ENCODE measurements at regions not wholly inside any gene's neighbourhood (a gene's known extent, or its start where the extent isn't known, plus 50 kb on each side); places are given as distances from the start of the nearest gene placed in this dataset.

DNA sequence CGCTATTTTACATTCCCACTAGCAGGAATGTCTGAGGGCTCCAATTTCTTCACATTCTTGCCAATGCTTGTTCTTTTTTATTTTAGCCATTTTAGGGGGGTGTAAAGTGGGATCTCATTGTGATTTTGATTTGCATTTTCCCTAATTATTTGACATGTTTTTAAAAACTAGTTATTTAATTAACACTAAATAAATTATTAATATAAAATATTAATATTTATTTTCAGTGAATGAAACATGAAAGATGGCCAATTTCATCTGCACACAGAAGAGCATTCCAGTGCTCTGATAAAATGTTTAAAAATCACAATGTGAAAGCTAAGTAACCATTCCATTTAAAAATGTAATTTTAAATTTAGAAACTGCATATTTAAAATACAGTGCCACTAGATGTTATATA is 322.2 kb upstream of the ZNF521 start:
- Histone ChIP-seq H3K4me1 (ENCODE audit: control insufficient read depth, insufficient read depth, low read length, poor library complexity, severe bottlenecking) (no peaks in the 10 kb centered on the region), H3K27ac (ENCODE audit: insufficient read depth, low read length, poor library complexity, severe bottlenecking) (no peak overlapping the region), H3K9me3 (ENCODE audit: control insufficient read depth, low read length) (no peaks in the 10 kb centered on the region), H3K4me3 (ENCODE audit: insufficient read depth, low read depth, low read length, poor library complexity, severe bottlenecking) (no peak overlapping the region), H3K27me3 (replicated peaks; ENCODE audit: control insufficient read depth, insufficient read depth, low read length, poor library complexity, severe bottlenecking) (no peaks in the 10 kb centered on the region), H3K36me3 (ENCODE audit: control insufficient read depth, insufficient read depth, low read length) (no peaks in the 10 kb centered on the region)
- no peak for DNase-seq

DNA sequence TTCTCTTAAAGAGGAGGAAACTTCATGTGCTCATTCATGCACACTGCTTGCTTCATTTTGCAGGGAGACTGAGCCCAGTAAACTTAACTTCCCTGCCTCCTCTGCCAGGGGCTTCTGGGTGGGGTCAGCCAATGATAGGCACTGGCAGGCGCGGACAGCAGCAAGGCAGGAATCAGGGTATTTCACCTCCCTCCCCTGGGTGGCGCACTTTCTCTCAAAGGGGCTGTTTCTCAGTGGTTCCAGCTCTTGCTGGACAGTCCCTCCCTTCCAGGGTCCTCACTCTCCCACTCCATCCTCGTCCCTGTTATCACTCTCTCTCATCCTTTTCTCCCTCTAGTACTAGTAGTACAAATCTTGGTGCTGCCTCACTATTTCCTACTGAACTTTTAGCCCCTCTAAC is 320.5 kb upstream of the ZNF521 start:
- no peaks in the 10 kb centered on the region for H3K36me3 ChIP-seq (ENCODE audit: control insufficient read depth, insufficient read depth, low read length)
- no peak overlapping the region for H3K4me3 ChIP-seq (ENCODE audit: insufficient read depth, low read depth, low read length, poor library complexity, severe bottlenecking)
- H3K27ac ChIP-seq (ENCODE audit: insufficient read depth, low read length, poor library complexity, severe bottlenecking), result no peak overlapping the region
- H3K4me1 ChIP-seq (ENCODE audit: control insufficient read depth, insufficient read depth, low read length, poor library complexity, severe bottlenecking), result no peaks in the 10 kb centered on the region
- DNase-seq, result no peak
- H3K27me3 ChIP-seq (replicated peaks; ENCODE audit: control insufficient read depth, insufficient read depth, low read length, poor library complexity, severe bottlenecking), result no peaks in the 10 kb centered on the region
- H3K9me3 ChIP-seq (ENCODE audit: control insufficient read depth, low read length), result no peaks in the 10 kb centered on the region

DNA sequence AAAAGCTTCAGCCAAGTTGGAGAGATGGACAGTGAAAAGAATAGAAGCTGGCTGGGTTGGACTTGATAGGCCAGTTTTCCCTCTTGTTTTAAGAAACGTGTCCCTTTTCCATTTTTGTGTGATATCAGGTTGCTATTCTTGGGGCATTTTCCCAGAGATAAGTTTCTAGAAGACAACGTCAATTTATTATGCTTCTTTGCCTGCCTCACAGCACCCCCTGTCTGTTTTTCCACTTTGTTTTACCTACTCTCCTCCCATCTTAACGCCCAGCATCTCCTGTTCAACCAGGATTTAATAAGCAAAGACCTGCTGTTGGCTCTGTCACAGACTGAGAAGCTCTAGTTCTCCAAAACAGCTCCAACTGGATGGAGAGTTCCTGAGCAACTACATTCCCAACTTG is 317.8 kb upstream of the ZNF521 start:
- Histone ChIP-seq H3K4me1 (ENCODE audit: control insufficient read depth, insufficient read depth, low read length, poor library complexity, severe bottlenecking) (no peaks in the 10 kb centered on the region), H3K27me3 (replicated peaks; ENCODE audit: control insufficient read depth, insufficient read depth, low read length, poor library complexity, severe bottlenecking) (no peaks in the 10 kb centered on the region), H3K9me3 (ENCODE audit: control insufficient read depth, low read length) (no peaks in the 10 kb centered on the region), H3K4me3 (ENCODE audit: insufficient read depth, low read depth, low read length, poor library complexity, severe bottlenecking) (no peak overlapping the region), H3K36me3 (ENCODE audit: control insufficient read depth, insufficient read depth, low read length) (no peaks in the 10 kb centered on the region), H3K27ac (ENCODE audit: insufficient read depth, low read length, poor library complexity, severe bottlenecking) (no peak overlapping the region)
- DNase-seq, result no peak

DNA sequence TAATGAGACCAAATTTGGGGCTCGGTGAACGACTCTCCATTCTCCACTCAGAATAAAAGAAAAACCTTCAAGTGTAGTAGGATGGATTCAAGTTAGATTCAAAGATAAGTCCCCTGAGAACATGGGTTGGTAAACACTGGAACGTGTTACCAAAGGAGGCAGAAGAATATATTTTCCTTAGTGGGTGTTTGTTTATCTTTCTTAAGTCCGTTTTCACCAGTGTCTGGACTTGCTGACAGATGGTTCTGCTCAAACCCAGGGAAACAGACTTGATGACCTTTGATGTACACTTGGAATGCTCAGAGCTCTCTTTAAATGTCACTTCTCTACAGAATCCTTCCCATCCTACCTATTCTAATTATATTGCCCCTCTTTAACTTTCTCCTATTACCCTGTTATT is 310.3 kb upstream of the ZNF521 start:
- no peaks in the 10 kb centered on the region for H3K4me1 ChIP-seq (ENCODE audit: control insufficient read depth, insufficient read depth, low read length, poor library complexity, severe bottlenecking)
- H3K27me3 ChIP-seq (replicated peaks; ENCODE audit: control insufficient read depth, insufficient read depth, low read length, poor library complexity, severe bottlenecking), result no peaks in the 10 kb centered on the region
- no peak overlapping the region for H3K4me3 ChIP-seq (ENCODE audit: insufficient read depth, low read depth, low read length, poor library complexity, severe bottlenecking)
- DNase-seq, result no peak
- no peak overlapping the region for H3K27ac ChIP-seq (ENCODE audit: insufficient read depth, low read length, poor library complexity, severe bottlenecking)
- H3K36me3 ChIP-seq (ENCODE audit: control insufficient read depth, insufficient read depth, low read length), result no peaks in the 10 kb centered on the region
- no peaks in the 10 kb centered on the region for H3K9me3 ChIP-seq (ENCODE audit: control insufficient read depth, low read length)

- no peaks in the 10 kb centered on the region for H3K9me3 ChIP-seq (ENCODE audit: control insufficient read depth, low read length)
- H3K27ac ChIP-seq (ENCODE audit: insufficient read depth, low read length, poor library complexity, severe bottlenecking), result no peak overlapping the region
- H3K4me3 ChIP-seq (ENCODE audit: insufficient read depth, low read depth, low read length, poor library complexity, severe bottlenecking), result no peak overlapping the region
- H3K36me3 ChIP-seq (ENCODE audit: control insufficient read depth, insufficient read depth, low read length), result no peaks in the 10 kb centered on the region
- H3K27me3 ChIP-seq (replicated peaks; ENCODE audit: control insufficient read depth, insufficient read depth, low read length, poor library complexity, severe bottlenecking), result no peaks in the 10 kb centered on the region
- no peak for DNase-seq
- H3K4me1 ChIP-seq (ENCODE audit: control insufficient read depth, insufficient read depth, low read length, poor library complexity, severe bottlenecking), result no peaks in the 10 kb centered on the region
Measured at GRCh38 chr18:25661831-25662230, 309.9 kb upstream of the ZNF521 start.

- no peaks in the 10 kb centered on the region for H3K4me1 ChIP-seq (ENCODE audit: control insufficient read depth, insufficient read depth, low read length, poor library complexity, severe bottlenecking)
- no peaks in the 10 kb centered on the region for H3K9me3 ChIP-seq (ENCODE audit: control insufficient read depth, low read length)
- H3K4me3 ChIP-seq (ENCODE audit: insufficient read depth, low read depth, low read length, poor library complexity, severe bottlenecking), result no peak overlapping the region
- H3K27ac ChIP-seq (ENCODE audit: insufficient read depth, low read length, poor library complexity, severe bottlenecking), result no peak overlapping the region
- no peaks in the 10 kb centered on the region for H3K36me3 ChIP-seq (ENCODE audit: control insufficient read depth, insufficient read depth, low read length)
- H3K27me3 ChIP-seq (replicated peaks; ENCODE audit: control insufficient read depth, insufficient read depth, low read length, poor library complexity, severe bottlenecking), result no peaks in the 10 kb centered on the region
- no peak for DNase-seq
Measured at GRCh38 chr18:25659541-25659940, 307.6 kb upstream of the ZNF521 start.

DNA sequence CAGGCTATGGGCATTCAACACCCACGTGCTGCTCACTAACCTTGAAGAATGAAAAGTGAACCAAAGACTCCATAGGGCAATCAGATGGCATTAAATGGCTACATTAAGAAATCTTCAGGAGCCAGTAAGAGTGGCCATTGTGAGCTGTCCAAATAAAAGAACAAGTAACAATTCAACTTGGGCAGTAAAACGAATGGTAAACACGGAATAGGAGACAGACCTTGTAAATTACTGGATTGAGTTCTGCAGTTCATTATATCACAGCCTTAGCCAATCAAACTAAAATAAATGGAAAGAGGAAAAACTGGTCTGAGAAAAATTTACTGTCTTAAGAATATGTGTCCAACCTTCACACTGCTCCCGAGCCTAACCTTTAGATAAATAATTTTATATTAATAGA is 306.5 kb upstream of the ZNF521 start:
- H3K36me3 ChIP-seq (ENCODE audit: control insufficient read depth, insufficient read depth, low read length), result no peaks in the 10 kb centered on the region
- no peak overlapping the region for H3K27ac ChIP-seq (ENCODE audit: insufficient read depth, low read length, poor library complexity, severe bottlenecking)
- H3K27me3 ChIP-seq (replicated peaks; ENCODE audit: control insufficient read depth, insufficient read depth, low read length, poor library complexity, severe bottlenecking), result no peaks in the 10 kb centered on the region
- no peaks in the 10 kb centered on the region for H3K4me1 ChIP-seq (ENCODE audit: control insufficient read depth, insufficient read depth, low read length, poor library complexity, severe bottlenecking)
- H3K9me3 ChIP-seq (ENCODE audit: control insufficient read depth, low read length), result no peaks in the 10 kb centered on the region
- DNase-seq, result no peak
- H3K4me3 ChIP-seq (ENCODE audit: insufficient read depth, low read depth, low read length, poor library complexity, severe bottlenecking), result no peak overlapping the region

- Histone ChIP-seq H3K4me3 (ENCODE audit: insufficient read depth, low read depth, low read length, poor library complexity, severe bottlenecking) (no peak overlapping the region), H3K4me1 (ENCODE audit: control insufficient read depth, insufficient read depth, low read length, poor library complexity, severe bottlenecking) (no peaks in the 10 kb centered on the region), H3K9me3 (ENCODE audit: control insufficient read depth, low read length) (no peaks in the 10 kb centered on the region), H3K36me3 (ENCODE audit: control insufficient read depth, insufficient read depth, low read length) (no peaks in the 10 kb centered on the region), H3K27ac (ENCODE audit: insufficient read depth, low read length, poor library complexity, severe bottlenecking) (no peak overlapping the region), H3K27me3 (replicated peaks; ENCODE audit: control insufficient read depth, insufficient read depth, low read length, poor library complexity, severe bottlenecking) (no peaks in the 10 kb centered on the region)
- no peak for DNase-seq
Measured at GRCh38 chr18:25651553-25651952, 299.6 kb upstream of the ZNF521 start.

GRCh38 chr18:25650201-25650941 is 298.4 kb upstream of the ZNF521 start:
- Histone ChIP-seq H3K9me3 (ENCODE audit: control insufficient read depth, low read length) (no peaks in the 10 kb centered on the region), H3K4me1 (ENCODE audit: control insufficient read depth, insufficient read depth, low read length, poor library complexity, severe bottlenecking) (no peaks in the 10 kb centered on the region), H3K4me3 (ENCODE audit: insufficient read depth, low read depth, low read length, poor library complexity, severe bottlenecking) (no peak overlapping the region), H3K27ac (ENCODE audit: insufficient read depth, low read length, poor library complexity, severe bottlenecking) (no peak overlapping the region), H3K27me3 (replicated peaks; ENCODE audit: control insufficient read depth, insufficient read depth, low read length, poor library complexity, severe bottlenecking) (no peaks in the 10 kb centered on the region), H3K36me3 (ENCODE audit: control insufficient read depth, insufficient read depth, low read length) (no peaks in the 10 kb centered on the region)
- DNase-seq, result no peak

DNA sequence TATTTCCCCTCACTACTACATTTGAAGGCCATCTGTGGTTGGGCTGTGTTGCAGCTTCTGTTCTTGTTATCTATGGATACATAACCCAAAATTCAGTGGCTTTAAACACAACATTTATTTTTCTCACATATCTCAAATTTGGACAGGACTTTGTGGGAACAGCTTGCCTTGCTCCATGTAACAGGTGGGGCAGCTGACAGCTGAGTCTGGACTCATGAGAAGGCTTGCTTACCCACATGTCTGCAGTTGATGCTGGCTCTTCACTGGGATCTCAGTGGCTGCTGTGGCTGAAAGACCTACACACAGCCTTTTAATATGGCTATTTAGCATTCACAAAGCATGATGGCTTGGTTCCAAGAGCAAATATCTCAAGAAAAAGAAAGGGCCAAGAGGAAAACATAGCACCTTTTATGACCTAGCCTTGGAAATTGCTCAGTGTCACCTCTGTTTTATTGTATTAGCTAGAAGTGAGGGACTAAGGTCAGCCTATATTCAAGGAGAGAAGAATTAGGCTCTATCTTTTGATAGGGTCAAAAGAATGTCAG is 296.8 kb upstream of the ZNF521 start:
- no peaks in the 10 kb centered on the region for H3K27me3 ChIP-seq (replicated peaks; ENCODE audit: control insufficient read depth, insufficient read depth, low read length, poor library complexity, severe bottlenecking)
- no peak overlapping the region for H3K27ac ChIP-seq (ENCODE audit: insufficient read depth, low read length, poor library complexity, severe bottlenecking)
- H3K4me3 ChIP-seq (ENCODE audit: insufficient read depth, low read depth, low read length, poor library complexity, severe bottlenecking), result no peak overlapping the region
- no peaks in the 10 kb centered on the region for H3K36me3 ChIP-seq (ENCODE audit: control insufficient read depth, insufficient read depth, low read length)
- DNase-seq, result no peak
- no peaks in the 10 kb centered on the region for H3K9me3 ChIP-seq (ENCODE audit: control insufficient read depth, low read length)
- H3K4me1 ChIP-seq (ENCODE audit: control insufficient read depth, insufficient read depth, low read length, poor library complexity, severe bottlenecking), result no peaks in the 10 kb centered on the region
